Ascending aorta (tissue), 2 donors: ENCODE measurements at regions not wholly inside any gene's neighbourhood (a gene's known extent, or its start where the extent isn't known, plus 50 kb on each side); places are given as distances from the start of the nearest gene placed in this dataset.

ENCODE experiments used
- DNase-seq, 2 donors: peaks; one replicate each; pipeline ENCODE4 v3.0.0-alpha.2; 2019; ENCODE audit warnings: low spot score in 2 of 2
- H3K27ac ChIP-seq, 2 donors: fragments of 200-600 bp; sonication (generic); one replicate each; pipeline ENCODE4 v1.5.1; 2016 to 2017; ENCODE audit warnings: mild to moderate bottlenecking in 1 of 2
- H3K27me3 ChIP-seq: fragments of 200-600 bp; sonication (generic); one replicate; pipeline ENCODE4 v1.5.1; 2017
- H3K36me3 ChIP-seq, 2 donors: fragments of 200-600 bp; sonication (generic); one replicate each; pipeline ENCODE4 v1.5.1; 2016
- H3K4me1 ChIP-seq, 2 donors: fragments of 200-600 bp; sonication (generic); one replicate each; pipeline ENCODE4 v1.5.1; 2016 to 2017; ENCODE audit warnings: mild to moderate bottlenecking in 1 of 2
- H3K4me3 ChIP-seq, 2 donors: fragments of 200-600 bp; sonication (generic); one replicate each; pipeline ENCODE4 v1.5.1; 2016 to 2017; ENCODE audit warnings: mild to moderate bottlenecking in 1 of 2
- H3K9me3 ChIP-seq, 2 donors: fragments of 200-600 bp; sonication (generic); one replicate each; pipeline ENCODE4 v1.5.1; 2016
- CTCF ChIP-seq, 3 experiments: fragments of 200-600 bp in 2 of 3; fragments of 450-650 bp in 1 of 3; sonication (generic) in 2 of 3; IDR thresholded peaks; one replicate each; pipeline ENCODE4 v1.5.1; 2016 to 2019; ENCODE audit warnings: antibody characterized with exemption in 3 of 3, mild to moderate bottlenecking in 1 of 3, moderate library complexity in 1 of 3
- intact Hi-C: fragments of 100-400 bp; cut with DNase I; formaldehyde crosslinking; loops from one replicate; pipeline ENCODE4 v1.15.1; 2023

GRCh38 chr5:68505917-68506860, 290.6 kb downstream of the PIK3R1 start:
- Histone ChIP-seq H3K9me3 (no peaks in the 10 kb centered on the region), H3K36me3 (no peaks in the 10 kb centered on the region), H3K4me3 (no peak overlapping the region), H3K27ac (no peak overlapping the region), H3K27me3 (no peaks in the 10 kb centered on the region), H3K4me1 (no peaks in the 10 kb centered on the region)
- no peak for TF ChIP-seq CTCF (IDR thresholded peaks at IDR 0.05)
- DNase-seq, result no peak
- intact Hi-C loops, result no loop called here

DNA sequence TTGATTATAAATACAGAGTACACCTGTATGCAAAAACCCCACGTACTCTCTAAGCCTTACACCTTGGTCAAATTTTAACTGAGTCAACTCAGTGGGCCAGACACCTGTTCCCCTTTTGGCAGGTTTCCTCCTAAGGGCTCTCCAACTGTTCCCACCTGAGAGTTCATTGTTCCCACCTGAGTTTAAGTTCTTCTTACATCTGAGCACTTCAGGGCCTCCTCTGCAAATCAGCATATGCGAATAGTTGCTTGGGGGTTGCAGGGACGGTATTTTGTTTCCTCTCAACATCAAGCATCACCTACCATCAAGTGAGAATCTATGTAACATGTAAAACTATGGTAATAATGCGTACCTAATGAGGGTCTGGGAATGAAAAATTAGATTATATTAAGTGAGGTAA, 300.0 kb downstream of the PIK3R1 start:
- intact Hi-C loops, result no loop called here
- no peaks in the 10 kb centered on the region for H3K4me1 ChIP-seq
- DNase-seq, result no peak
- no peak overlapping the region for H3K27ac ChIP-seq
- TF ChIP-seq CTCF (IDR thresholded peaks at IDR 0.05), result no peak
- H3K36me3 ChIP-seq, result no peaks in the 10 kb centered on the region
- H3K9me3 ChIP-seq, result no peaks in the 10 kb centered on the region
- no peaks in the 10 kb centered on the region for H3K27me3 ChIP-seq
- H3K4me3 ChIP-seq, result no peak overlapping the region

- Histone ChIP-seq H3K27me3 (no peaks in the 10 kb centered on the region), H3K9me3 (no peaks in the 10 kb centered on the region), H3K36me3 (no peaks in the 10 kb centered on the region), H3K4me3 (no peak overlapping the region), H3K4me1 (no peaks in the 10 kb centered on the region), H3K27ac (no peak overlapping the region)
- intact Hi-C loops, result no loop called here
- TF ChIP-seq CTCF (IDR thresholded peaks at IDR 0.05), result no peak
- no peak for DNase-seq
Observed at GRCh38 chr5:68518286-68518685, 302.7 kb downstream of the PIK3R1 start.

GRCh38 chr5:68519143-68519542, 303.6 kb downstream of the PIK3R1 start:
- Histone ChIP-seq H3K4me1 (no peaks in the 10 kb centered on the region), H3K9me3 (no peaks in the 10 kb centered on the region), H3K36me3 (no peaks in the 10 kb centered on the region), H3K27ac (no peak overlapping the region), H3K4me3 (no peak overlapping the region), H3K27me3 (no peaks in the 10 kb centered on the region)
- TF ChIP-seq CTCF (IDR thresholded peaks at IDR 0.05), result no peak
- DNase-seq, result no peak
- intact Hi-C loops, result no loop called here

- H3K27me3 ChIP-seq, result no peaks in the 10 kb centered on the region
- no peak for DNase-seq
- no peaks in the 10 kb centered on the region for H3K36me3 ChIP-seq
- no peaks in the 10 kb centered on the region for H3K4me1 ChIP-seq
- no peak for TF ChIP-seq CTCF (IDR thresholded peaks at IDR 0.05)
- H3K9me3 ChIP-seq, result no peaks in the 10 kb centered on the region
- H3K27ac ChIP-seq, result no peak overlapping the region
- H3K4me3 ChIP-seq, result no peak overlapping the region
- intact Hi-C loops, result no loop called here
Observed at GRCh38 chr5:68521776-68522175, 306.2 kb downstream of the PIK3R1 start.
